ENCODE measurements at regions not wholly inside any gene's neighbourhood (a gene's known extent, or its start where the extent isn't known, plus 50 kb on each side); places are given as distances from the start of the nearest gene placed in this dataset.
A peak's percentile ranks its signal among the peaks of the same experiment; 100 is the strongest.
"Not testable (repeated sequence)": the region's sequence is repeated elsewhere in the genome, so short reads cannot be mapped to it uniquely, and the experiment has no call there.

DNA sequence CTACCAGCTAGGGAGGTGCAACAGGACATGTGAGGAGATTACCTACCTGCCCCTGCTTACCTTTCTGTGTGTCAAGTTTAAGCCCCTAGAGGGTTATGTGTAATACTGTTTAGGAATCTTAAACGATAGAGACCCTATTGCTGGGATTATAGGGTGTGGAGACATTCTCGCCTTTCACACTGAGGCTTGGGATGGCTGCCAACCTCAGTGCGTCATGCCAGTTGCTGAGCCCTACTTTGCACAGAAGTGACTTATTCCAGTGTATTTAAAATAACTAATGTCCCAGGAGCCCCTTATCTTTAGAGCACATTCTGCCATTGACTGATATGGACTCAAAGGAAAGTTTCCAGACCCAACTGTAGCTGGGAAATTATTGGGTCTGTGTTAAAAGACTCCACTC, 76.6 kb upstream of the XPA start:
- DNase-seq (ENCODE audit: low read depth): no peak

DNA sequence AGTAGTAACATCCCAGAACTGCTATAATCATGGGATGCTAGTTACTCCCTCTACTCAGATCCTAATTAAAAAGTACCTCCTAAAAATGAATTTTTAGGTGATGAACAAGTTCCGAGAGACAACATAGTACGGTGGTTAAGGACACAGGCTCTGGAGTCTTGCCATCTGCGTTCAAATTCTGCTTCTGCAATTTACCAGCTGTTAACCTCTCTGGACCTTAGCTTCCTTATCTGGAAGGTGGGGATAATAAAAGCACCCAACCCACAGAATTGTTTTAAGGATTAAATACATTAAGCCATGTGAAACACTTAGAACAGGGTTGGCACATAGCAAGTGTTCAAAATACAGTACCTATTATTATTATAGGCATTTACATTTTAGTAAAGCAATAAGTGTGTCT, 77.5 kb upstream of the XPA start:
- DNase-seq (ENCODE audit: low read depth): no peak

DNA sequence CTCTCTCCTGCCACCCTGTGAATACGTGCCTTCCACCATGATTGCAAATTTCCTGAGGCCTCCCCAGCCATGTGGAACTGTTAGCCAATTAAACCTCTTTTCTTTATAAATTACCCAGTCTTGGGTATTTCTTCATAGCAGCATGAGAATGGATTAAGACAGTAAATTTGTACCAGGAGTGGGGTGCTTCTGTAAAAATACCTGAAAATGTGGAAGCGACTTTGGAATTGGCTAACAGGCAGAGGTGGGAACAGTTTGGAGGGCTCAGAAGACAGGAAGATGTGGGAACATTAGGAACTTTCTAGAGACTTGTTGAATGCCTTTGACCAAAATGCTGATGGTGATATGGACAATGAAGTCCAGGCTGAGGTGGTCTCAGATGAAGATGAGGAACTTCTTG, 74.3 kb upstream of the FOXE1 start:
- DNase-seq (ENCODE audit: low read depth): not testable (repeated sequence)

DNA sequence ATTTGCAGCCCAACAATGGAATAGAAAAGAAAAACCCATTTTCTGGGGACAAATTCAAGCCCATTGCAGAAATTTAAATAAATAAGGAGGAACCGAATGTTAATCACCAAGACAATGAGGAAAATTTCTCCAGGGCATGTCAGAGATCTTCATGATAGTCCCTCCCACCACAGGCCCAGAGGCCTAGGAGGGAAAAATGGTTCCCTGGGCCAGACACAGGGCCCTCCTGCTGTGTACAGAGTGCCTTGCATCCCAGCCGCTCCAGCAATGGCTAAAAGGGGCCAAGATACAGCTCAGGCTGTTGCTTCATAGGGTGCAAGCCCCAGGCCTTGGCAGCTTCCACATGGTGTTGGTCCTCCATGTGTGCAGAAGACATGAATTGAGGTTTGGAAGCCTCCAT, 73.4 kb upstream of the FOXE1 start:
- DNase-seq (ENCODE audit: low read depth): no peak

DNA sequence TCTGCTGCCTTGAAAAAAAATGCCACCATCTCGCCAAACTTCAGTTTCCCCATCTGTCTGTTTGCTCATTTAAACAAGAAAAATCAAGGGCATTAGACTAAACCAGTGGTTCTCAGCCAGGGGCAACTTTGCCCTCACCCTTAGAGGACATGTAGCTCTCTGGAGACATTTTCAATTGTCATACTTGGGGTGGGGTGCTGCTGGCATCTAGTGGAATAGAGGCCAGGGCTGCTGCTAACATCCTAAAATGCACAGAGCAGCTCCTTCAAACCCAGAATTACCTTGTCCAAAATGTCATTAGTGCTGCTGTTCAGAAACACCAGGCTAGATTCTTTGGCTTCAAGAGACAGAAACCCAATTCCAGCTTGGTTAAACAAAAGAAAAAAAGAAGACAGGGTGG, 71.1 kb upstream of the FOXE1 start:
- DNase-seq (ENCODE audit: low read depth): no peak

DNA sequence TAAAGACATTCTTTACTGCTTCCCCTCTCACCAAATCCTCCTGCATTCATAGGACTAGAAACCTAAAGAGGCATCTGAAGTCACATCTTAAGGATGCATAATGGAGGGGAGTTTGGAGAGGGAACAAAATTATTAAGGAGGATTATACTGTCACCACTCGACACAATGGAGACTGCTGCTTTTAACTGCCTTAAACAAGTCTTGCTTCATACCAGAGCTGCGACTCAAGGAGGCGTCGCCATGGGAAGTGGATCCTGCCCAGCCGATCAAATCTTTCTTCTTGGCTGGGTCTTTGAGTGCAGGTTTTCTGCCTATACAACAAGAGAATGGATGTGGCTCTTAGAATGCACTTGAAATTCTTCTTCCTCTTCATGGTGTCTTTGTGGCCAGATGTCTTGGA, 66.7 kb upstream of the FOXE1 start:
- DNase-seq (ENCODE audit: low read depth): no peak

DNA sequence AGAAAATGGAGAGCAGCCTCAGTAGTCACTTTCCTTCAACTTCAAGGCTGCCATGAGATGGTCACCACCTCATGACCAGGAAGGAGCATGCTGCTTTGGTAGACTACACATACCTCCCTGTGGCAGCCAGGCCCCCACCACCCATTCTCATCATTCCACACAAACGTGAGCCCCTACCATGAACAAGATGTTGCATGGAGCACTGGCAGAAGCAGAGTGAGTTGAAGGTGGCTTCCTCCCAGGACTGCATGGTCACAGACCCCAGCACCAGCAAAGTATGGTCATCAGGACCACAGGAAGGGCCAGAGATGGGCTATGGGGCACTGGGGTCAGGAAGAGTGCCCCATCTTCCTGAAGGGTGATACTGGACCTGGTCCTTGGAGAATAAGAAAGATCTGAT, 65.5 kb upstream of the FOXE1 start:
- no peak for DNase-seq (ENCODE audit: low read depth)

DNA sequence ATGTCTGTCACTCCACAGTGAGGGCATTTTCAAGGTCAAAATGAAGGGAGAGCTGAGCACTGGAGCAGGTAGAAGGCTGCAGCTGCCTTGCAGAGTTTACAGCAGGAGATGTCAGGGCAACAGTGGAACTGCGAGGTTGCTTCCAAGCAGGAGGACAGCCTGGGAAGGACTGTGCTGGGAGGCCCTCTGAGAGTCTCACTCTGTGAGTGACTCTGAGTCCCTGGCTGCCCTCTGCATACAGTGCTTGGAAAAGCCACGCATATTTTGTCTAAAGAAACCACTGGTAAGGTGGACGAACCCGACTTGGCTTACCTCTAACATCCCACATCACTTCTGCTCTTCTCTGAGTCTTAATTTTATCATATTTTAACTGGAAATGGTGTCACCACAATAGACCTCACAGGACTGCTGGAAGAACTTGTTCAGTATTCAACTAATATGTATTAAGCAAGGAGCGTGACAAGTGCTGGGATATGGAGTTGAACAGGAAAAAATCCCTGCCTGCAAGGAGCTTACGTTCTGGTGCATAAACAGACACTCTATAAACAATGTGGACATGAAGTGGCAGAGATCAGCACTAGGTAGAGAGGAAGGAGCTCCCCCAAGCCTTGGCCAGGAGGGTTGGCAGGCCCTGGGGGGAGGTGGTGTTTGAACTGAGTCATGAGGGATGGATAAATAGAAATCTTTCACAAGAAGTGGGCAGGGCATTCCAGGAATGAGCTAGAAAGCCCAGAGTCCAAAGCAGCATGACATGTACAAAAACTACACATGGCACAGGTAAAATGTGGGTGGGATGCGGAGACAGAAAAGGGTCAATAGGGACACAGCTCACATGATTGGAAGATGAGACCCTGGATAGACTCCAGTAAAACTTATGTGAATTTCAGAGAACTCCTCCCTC, 64.0 kb upstream of the FOXE1 start:
- no peak for DNase-seq (ENCODE audit: low read depth)

DNA sequence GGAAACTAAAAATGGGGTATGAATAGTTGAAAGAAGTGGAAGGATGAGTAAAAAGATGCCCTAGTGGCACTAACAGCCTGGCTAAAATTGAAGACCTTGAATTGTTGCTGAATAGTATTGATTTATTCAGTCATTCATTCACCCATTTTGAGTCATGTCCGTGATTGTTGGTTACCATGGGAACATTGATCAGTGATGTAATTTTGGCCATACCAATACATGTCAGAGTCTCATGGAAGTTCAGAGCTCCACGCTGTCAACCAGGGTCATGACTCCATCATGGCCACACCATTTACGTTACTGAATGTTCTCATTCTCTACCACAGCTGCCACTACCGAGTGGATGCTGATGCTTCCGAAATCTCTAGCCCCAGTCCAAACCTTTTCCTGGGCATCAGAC, 62.5 kb upstream of the FOXE1 start:
- DNase-seq (ENCODE audit: low read depth): no peak

DNA sequence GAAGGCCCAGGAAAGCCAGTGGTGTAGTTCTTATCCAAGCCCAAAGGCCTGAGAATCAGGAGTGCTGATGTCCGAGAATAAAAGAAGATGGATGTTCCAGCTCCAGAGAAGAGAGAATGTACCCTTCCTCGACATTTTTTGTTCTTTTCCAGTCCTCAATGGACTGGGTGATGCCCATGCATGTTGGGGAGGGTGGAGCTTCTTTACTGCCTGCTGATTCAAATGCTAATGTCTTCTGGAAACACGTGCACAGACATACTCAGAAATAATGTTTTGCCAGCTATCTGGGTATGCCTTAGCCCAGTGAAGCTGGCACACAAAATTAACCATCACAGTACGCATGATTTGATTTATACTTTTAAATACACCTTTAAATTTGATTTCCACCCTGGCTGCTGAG, 61.5 kb upstream of the FOXE1 start:
- no peak for DNase-seq (ENCODE audit: low read depth)

DNA sequence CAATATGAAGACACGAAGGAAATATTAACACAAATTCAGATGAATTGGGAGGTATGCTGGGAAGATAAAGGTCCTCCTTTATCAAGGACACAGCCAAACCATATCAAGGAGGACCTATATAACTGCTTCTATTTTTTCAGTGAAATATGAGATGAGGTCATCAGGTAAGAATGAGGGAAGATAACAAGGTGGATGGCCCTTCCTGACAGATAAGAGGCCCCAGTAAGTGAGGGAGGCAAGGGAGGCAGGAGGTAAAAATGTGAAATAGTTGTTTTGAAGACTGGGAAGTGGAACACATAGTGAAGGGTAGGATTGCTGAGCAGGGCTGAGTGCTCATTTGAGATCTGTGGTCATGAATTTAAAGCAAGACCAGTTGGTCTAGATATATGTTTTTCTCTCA, 60.0 kb upstream of the FOXE1 start:
- DNase-seq (ENCODE audit: low read depth): no peak

DNA sequence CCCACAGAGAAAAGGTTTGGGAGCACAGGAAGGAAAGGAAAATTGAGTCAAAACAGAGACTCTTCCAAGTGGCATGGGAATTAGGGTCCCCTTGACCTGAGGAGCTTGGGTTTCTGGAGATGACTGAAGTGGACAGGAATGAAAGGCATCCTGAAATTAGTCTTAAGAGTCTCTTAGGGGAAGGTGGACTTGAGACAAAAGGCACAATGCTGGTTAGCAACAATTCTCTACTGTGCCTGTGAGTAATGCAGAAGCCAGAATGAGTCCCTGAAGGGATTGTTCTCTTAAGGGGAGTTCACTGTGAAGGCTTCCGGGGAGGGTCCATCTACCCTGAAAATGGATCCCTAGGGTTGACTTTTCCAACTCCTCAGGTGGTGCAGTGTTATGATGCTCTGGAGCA, 58.4 kb upstream of the FOXE1 start:
- DNase-seq (ENCODE audit: low read depth): no peak

DNA sequence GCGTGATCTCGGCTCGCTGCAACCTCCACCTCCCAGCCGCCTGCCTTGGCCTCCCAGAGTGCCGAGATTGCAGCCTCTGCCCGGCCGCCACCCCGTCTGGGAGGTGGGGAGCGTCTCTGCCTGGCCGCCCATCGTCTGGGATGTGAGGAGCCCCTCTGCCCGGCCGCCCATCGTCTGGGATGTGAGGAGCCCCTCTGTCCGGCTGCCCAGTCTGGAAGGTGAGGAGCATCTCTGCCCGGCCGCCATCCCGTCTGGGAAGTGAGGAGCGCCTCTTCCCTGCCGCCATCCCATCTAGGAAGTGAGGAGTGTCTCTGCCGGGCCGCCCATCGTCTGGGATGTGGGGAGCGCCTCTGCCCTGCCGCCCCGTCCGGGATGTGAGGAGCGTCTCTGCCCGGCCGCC, 56.9 kb upstream of the FOXE1 start:
- DNase-seq (ENCODE audit: low read depth): not testable (repeated sequence)

DNA sequence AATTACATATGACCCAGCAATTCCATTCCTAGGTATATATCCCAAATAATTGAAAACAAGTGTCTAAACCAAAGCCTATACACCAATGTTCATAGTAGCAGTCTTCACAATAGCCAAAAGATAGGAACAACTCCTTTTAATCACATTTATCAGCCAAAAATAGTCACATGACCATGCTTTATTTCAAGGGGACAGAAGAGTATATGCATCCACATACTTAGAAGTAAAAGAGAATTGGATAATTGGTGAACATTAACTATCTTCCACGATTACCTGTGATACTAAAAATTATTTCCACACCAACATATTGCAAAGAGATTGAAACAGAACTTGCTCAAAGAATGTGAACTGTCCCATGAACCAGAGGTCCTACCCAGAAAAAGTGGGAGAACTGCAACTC, 51.8 kb upstream of the FOXE1 start:
- no peak for DNase-seq (ENCODE audit: low read depth)

DNA sequence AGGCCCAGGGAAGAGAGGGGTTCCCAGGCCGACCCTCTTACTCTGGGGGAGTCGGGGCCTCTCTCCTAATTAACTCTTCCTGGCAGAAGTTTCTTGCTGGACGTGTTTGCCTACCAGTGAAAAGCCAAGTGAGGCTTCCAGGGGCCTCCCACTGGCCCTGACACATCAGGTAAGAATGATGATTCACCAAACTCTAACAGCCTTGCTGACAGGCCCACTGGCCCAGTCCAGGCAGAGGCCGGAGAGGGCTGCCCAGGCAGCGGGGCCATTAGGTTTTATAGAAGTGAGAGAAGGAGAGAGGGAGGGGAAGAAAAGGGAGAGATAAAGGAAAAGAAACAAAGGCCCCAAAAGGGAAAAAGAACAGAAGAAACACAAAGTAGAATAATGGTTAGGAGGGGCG, 50.8 kb upstream of the FOXE1 start:
- peak; percentile 40 for DNase-seq (ENCODE audit: low read depth)

DNA sequence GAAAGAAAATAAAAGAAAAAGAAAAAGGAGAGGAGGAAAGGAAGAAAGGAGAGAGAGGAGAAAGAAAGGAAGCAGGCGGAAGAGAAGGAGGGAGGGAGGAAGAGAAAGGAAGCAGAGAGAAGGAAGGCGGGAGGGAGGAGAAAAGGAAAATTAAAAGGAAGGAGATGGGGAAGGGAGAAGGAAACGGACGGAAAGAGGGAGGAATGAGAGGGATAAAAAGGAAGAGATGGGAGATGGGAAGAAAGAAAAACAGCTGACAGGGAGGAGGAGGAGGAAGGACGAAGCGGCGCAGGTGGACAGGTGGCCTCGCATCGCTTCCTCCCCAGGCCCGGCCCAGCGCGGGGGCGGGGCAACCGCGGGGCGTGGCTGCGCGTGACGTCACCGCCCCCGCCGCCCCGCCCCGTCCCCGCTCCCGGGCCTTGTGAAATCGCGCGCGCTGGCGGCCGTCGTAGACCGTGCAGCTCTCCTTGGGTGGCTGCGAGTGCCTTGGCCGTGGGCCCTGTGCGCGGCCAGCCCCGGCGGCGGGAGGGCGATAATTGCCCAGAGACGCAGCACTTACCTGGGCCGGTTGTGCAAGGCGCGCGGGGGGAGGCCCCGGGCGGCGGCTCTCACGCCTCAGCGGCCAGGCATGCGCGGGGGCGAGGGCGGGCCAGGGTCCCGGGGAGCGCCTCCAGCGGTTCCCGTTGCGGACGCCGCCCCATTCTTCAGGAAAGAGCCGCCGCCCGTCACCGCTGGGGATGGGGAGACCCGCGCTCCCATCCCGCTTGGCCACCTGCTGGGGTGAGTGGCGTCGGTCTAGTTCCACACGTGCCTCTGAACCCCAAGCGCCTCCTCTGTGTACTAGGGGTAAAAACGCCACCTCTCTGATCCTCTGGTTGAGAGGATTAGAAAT, 49.6 kb upstream of the FOXE1 start:
- DNase-seq (ENCODE audit: low read depth): no peak

All from GM04503 (cell line).